ENCODE measurements at regions not wholly inside any gene's neighbourhood (a gene's known extent, or its start where the extent isn't known, plus 50 kb on each side); places are given as distances from the start of the nearest gene placed in this dataset.

DNA sequence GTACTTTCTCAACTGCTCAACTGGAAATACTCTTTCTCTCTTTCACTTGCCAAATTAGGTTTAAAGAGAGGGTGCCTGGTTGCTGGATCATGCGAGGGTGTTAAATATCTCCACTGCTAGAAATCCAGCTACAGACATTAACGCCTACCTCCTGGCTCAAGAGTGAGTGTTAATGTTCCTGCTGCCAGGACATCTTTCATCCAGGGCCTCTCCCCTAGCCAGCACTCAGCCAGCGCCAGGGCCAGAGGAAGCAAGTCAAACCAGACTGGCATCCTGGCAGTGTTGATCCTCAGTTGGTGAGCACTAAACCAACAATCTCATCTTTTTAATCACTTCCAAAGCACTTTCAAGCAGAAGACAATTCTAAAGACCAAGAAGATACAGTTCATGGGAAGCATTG, 92.9 kb upstream of the BARHL2 start:
- TF ChIP-seq, protein P1, sequence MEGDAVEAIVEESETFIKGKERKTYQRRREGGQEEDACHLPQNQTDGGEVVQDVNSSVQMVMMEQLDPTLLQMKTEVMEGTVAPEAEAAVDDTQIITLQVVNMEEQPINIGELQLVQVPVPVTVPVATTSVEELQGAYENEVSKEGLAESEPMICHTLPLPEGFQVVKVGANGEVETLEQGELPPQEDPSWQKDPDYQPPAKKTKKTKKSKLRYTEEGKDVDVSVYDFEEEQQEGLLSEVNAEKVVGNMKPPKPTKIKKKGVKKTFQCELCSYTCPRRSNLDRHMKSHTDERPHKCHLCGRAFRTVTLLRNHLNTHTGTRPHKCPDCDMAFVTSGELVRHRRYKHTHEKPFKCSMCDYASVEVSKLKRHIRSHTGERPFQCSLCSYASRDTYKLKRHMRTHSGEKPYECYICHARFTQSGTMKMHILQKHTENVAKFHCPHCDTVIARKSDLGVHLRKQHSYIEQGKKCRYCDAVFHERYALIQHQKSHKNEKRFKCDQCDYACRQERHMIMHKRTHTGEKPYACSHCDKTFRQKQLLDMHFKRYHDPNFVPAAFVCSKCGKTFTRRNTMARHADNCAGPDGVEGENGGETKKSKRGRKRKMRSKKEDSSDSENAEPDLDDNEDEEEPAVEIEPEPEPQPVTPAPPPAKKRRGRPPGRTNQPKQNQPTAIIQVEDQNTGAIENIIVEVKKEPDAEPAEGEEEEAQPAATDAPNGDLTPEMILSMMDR (IDR thresholded peaks at IDR 0.05): no peak
- Mint-ChIP-seq H3K9me3 (peaks cover 0 to 2% of the 10 kb centered on the region in 2 donors), H3K27ac (no peak overlapping the region), H3K4me3 (no peak overlapping the region), H3K36me3 (no peaks in the 10 kb centered on the region), H3K4me1 (no peaks in the 10 kb centered on the region), H3K27me3 (ENCODE audit: low read depth in 2 of 2) (peaks cover 19 to 51% of the 10 kb centered on the region in 2 donors)
- peaks cover 5% of the 10 kb centered on the region for H3K27me3 ChIP-seq (ENCODE audit: control insufficient read depth, insufficient read depth, low read length)
- H3K4me3 ChIP-seq (ENCODE audit: low read length): no peak overlapping the region
- no peak for DNase-seq
- H3K9me3 ChIP-seq (ENCODE audit: control insufficient read depth, insufficient read depth, low read length): no peaks in the 10 kb centered on the region
- WGBS (ENCODE audit: insufficient coverage): 85% methylated on average over 2 of the region's 3 CpGs
- intact Hi-C loops (cut with micrococcal nuclease): no loop called here
- H3K27ac ChIP-seq (ENCODE audit: low read length): no peak overlapping the region
- H3K36me3 ChIP-seq (ENCODE audit: control insufficient read depth, insufficient read depth, low read length): no peaks in the 10 kb centered on the region
- no peaks in the 10 kb centered on the region for H3K4me1 ChIP-seq (ENCODE audit: control insufficient read depth, insufficient read depth, low read length)
- ATAC-seq: no peak

DNA sequence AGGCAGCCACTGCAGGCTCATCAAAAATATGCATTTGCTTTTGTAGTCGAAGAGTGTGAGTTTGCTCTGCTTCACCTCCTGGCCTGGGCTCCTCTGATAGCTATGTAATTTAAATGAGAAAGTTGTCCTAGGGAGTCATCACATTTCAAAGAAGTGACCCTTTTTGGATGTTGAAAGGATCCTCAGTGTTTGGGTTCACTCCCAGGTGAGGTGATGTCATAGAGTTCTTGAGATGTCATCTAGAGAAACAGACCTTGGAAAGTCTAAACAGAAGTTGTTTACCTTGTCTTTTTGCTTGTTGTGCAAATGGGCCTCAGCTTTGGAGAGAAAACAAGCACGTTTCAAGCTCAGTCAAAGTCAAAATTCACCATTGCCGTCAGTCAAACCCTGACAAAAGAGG, 92.0 kb upstream of the BARHL2 start:
- no peaks in the 10 kb centered on the region for H3K9me3 ChIP-seq (ENCODE audit: control insufficient read depth, insufficient read depth, low read length)
- Mint-ChIP-seq H3K36me3 (no peaks in the 10 kb centered on the region), H3K27me3 (ENCODE audit: low read depth in 2 of 2) (peaks cover 17 to 49% of the 10 kb centered on the region in 2 donors), H3K4me1 (no peaks in the 10 kb centered on the region), H3K9me3 (peaks cover 0 to 2% of the 10 kb centered on the region in 2 donors), H3K27ac (no peak overlapping the region), H3K4me3 (no peak overlapping the region)
- TF ChIP-seq, protein P1 (IDR thresholded peaks at IDR 0.05): no peak
- intact Hi-C loops (cut with micrococcal nuclease): no loop called here
- no peaks in the 10 kb centered on the region for H3K4me1 ChIP-seq (ENCODE audit: control insufficient read depth, insufficient read depth, low read length)
- WGBS (ENCODE audit: insufficient coverage): 73% methylated on average over 3 of the region's 3 CpGs
- H3K4me3 ChIP-seq (ENCODE audit: low read length): no peak overlapping the region
- H3K36me3 ChIP-seq (ENCODE audit: control insufficient read depth, insufficient read depth, low read length): no peaks in the 10 kb centered on the region
- DNase-seq (no peak), ATAC-seq (no peak)
- H3K27ac ChIP-seq (ENCODE audit: low read length): no peak overlapping the region
- H3K27me3 ChIP-seq (ENCODE audit: control insufficient read depth, insufficient read depth, low read length): peaks cover 6% of the 10 kb centered on the region

DNA sequence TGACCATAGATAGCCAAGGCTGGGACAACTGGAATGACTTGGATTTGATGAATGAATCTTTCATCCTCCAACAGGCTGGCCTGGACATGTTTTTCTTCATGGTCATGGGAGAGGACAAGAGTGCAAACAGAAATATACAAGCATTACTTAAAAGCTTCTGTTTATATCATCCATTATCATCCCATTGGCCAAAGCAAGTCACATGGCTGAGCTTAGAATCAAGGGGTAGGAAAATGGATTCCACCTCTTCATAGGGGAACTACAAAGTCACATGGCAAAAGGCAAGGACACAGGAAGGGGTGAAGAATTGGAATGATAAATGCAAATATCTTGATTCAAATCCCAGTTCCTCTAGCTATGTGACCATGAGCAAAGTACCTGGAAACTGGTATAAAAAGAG, 90.2 kb upstream of the BARHL2 start:
- H3K36me3 Mint-ChIP-seq: no peaks in the 10 kb centered on the region
- no peak overlapping the region for H3K27ac Mint-ChIP-seq
- ATAC-seq (no peak), DNase-seq (no peak)
- no peak overlapping the region for H3K4me3 Mint-ChIP-seq
- Histone ChIP-seq H3K4me1 (ENCODE audit: control insufficient read depth, insufficient read depth, low read length) (no peaks in the 10 kb centered on the region), H3K36me3 (ENCODE audit: control insufficient read depth, insufficient read depth, low read length) (no peaks in the 10 kb centered on the region), H3K9me3 (ENCODE audit: control insufficient read depth, insufficient read depth, low read length) (no peaks in the 10 kb centered on the region), H3K27ac (ENCODE audit: low read length) (no peak overlapping the region), H3K4me3 (ENCODE audit: low read length) (no peak overlapping the region), H3K27me3 (ENCODE audit: control insufficient read depth, insufficient read depth, low read length) (peaks cover 8% of the 10 kb centered on the region)
- intact Hi-C loops (cut with micrococcal nuclease): no loop called here
- TF ChIP-seq, protein P1 (IDR thresholded peaks at IDR 0.05): no peak
- peaks cover 26 to 58% of the 10 kb centered on the region in 2 donors for H3K27me3 Mint-ChIP-seq (ENCODE audit: low read depth in 2 of 2)
- H3K9me3 Mint-ChIP-seq: peaks cover 0 to 2% of the 10 kb centered on the region in 2 donors
- H3K4me1 Mint-ChIP-seq: no peaks in the 10 kb centered on the region

DNA sequence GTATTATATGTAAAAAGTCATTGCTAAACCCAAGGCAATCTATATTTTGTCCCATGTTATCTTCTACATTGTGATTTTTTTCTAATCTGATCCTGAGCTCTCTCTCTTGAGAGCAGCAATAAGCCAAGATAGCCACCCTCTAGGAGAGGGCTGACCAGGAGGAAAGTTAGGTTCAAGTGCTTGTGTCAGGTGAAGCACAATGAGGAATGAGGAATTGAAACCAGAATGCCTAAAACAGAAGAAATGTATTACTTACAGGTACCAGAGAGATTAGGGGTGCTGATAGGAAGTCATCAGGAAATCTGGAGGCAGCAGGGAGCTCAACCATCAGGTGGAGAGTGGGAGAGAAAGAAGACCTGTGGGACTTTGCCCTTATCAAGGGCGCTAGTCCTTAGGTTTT, 85.5 kb upstream of the BARHL2 start:
- H3K36me3 Mint-ChIP-seq: no peaks in the 10 kb centered on the region
- WGBS (ENCODE audit: insufficient coverage): 56% methylated on average over 1 of the region's 1 CpG
- TF ChIP-seq, protein P1 (IDR thresholded peaks at IDR 0.05): no peak

More for the DNA sequence above, 85.5 kb upstream of the BARHL2 start:
- peaks cover 10% of the 10 kb centered on the region for H3K27me3 ChIP-seq (ENCODE audit: control insufficient read depth, insufficient read depth, low read length)
- DNase-seq: no peak
- Mint-ChIP-seq H3K4me1 (no peaks in the 10 kb centered on the region), H3K27ac (no peak overlapping the region), H3K27me3 (ENCODE audit: low read depth in 2 of 2) (peaks cover 22 to 62% of the 10 kb centered on the region in 2 donors), H3K9me3 (no peaks in the 10 kb centered on the region), H3K4me3 (no peak overlapping the region)
- no peaks in the 10 kb centered on the region for H3K9me3 ChIP-seq (ENCODE audit: control insufficient read depth, insufficient read depth, low read length)
- H3K4me1 ChIP-seq (ENCODE audit: control insufficient read depth, insufficient read depth, low read length): no peaks in the 10 kb centered on the region
- no peak overlapping the region for H3K4me3 ChIP-seq (ENCODE audit: low read length)
- no peaks in the 10 kb centered on the region for H3K36me3 ChIP-seq (ENCODE audit: control insufficient read depth, insufficient read depth, low read length)
- H3K27ac ChIP-seq (ENCODE audit: low read length): no peak overlapping the region
- intact Hi-C loops (cut with micrococcal nuclease): no loop called here
- no peak for ATAC-seq

All from natural killer cell (primary cell).